ENCODE measurements at regions not wholly inside any gene's neighbourhood (a gene's known extent, or its start where the extent isn't known, plus 50 kb on each side); places are given as distances from the start of the nearest gene placed in this dataset.

DNA sequence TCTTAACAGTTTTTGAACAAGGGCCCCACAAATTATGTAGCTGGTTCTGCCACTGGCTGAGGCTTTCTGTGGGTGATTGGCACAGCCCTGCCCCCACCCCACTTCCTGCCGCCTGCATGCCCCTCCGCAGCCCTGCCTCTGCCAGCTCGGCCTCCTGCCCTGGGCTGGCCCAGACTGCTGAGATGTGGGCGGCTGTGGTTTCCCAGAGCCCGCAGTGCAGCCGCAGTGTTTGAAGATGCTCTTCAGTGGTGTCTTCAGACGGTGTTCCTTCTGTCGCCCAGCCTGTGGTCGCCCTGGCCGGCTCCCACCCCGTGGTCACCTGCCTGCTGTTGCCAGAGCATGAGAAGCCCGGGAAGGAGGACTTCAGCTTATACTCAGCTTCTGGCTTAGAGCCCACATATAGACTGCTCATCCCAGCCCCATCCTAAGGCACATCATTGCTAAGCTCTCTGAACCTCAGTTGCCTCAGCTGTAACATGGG is 154.3 kb downstream of the VEGFA start:
- H3K4me1 ChIP-seq (ENCODE audit: control insufficient read depth, extremely low read depth, insufficient read depth, low read length), result peaks cover 2% of the 10 kb centered on the region
- no peaks in the 10 kb centered on the region for H3K9me1 ChIP-seq (replicated peaks; ENCODE audit: control insufficient read depth, extremely low read depth, insufficient read depth, low read length)
- H3K9me3 ChIP-seq (replicated peaks; ENCODE audit: control insufficient read depth, insufficient read depth, low read length), result no peaks in the 10 kb centered on the region
- no peak for DNase-seq (ENCODE audit: low read depth, low spot score)
- ChIA-PET POLR2A (no interaction called here), CTCF (interaction anchor here (4.3 kb wide), 1 partner anchor 10 kb away, joined by 20 read pairs; no protein-coding TSS in a partner anchor)
- FAIRE-seq, result no peak
- H3K4me2 ChIP-seq (ENCODE audit: insufficient read depth, low read length), result no peak overlapping the region
- dilution Hi-C loops (cut with MboI; ENCODE audit: extremely low pct_ligation_motif_present, low sequenced_read_pairs), result no loop called here
- H3K27me3 ChIP-seq (ENCODE audit: control insufficient read depth in 2 of 2, insufficient read depth in 2 of 2, low read length in 2 of 2), result no peaks in the 10 kb centered on the region
- no peaks in the 10 kb centered on the region for H4K20me1 ChIP-seq (replicated peaks; ENCODE audit: control insufficient read depth, extremely low read depth, insufficient read depth, low read length)
- H3K36me3 ChIP-seq (ENCODE audit: control insufficient read depth in 2 of 2, extremely low read depth in 1 of 2, insufficient read depth in 2 of 2, low read length in 2 of 2), result no peaks in the 10 kb centered on the region
- intact Hi-C loops (cut with micrococcal nuclease), result no loop called here
- no peak overlapping the region for H3K4me3 ChIP-seq (replicated peaks in 1 of 3; ENCODE audit: insufficient read depth in 1 of 3, low read depth in 1 of 3, low read length in 3 of 3)
- TF ChIP-seq POLR2A (IDR thresholded peaks at IDR 0.05; ENCODE audit: low read depth, low read length) (no peak), FOS (IDR thresholded peaks at IDR 0.05; ENCODE audit: borderline replicate concordance, insufficient read depth, low read length) (no peak), JUN (IDR thresholded peaks at IDR 0.05; ENCODE audit: borderline replicate concordance, insufficient read depth, insufficient read length, low read depth) (no peak), POLR2AphosphoS5 (IDR thresholded peaks at IDR 0.05; ENCODE audit: insufficient read depth, low read depth, low read length) (no peak), MAX (IDR thresholded peaks at IDR 0.05; ENCODE audit: insufficient read depth, insufficient read length) (no peak), EZH2 (IDR thresholded peaks at IDR 0.05; ENCODE audit: borderline replicate concordance, low read depth, low read length, severe bottlenecking) (no peak), GATA2 (IDR thresholded peaks at IDR 0.05; ENCODE audit: insufficient read depth, insufficient read length, low read depth, low read length) (no peak)
- TF ChIP-seq, protein P1, sequence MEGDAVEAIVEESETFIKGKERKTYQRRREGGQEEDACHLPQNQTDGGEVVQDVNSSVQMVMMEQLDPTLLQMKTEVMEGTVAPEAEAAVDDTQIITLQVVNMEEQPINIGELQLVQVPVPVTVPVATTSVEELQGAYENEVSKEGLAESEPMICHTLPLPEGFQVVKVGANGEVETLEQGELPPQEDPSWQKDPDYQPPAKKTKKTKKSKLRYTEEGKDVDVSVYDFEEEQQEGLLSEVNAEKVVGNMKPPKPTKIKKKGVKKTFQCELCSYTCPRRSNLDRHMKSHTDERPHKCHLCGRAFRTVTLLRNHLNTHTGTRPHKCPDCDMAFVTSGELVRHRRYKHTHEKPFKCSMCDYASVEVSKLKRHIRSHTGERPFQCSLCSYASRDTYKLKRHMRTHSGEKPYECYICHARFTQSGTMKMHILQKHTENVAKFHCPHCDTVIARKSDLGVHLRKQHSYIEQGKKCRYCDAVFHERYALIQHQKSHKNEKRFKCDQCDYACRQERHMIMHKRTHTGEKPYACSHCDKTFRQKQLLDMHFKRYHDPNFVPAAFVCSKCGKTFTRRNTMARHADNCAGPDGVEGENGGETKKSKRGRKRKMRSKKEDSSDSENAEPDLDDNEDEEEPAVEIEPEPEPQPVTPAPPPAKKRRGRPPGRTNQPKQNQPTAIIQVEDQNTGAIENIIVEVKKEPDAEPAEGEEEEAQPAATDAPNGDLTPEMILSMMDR (IDR thresholded peaks at IDR 0.05; ENCODE audit: extremely low read depth in 1 of 2, insufficient read depth in 1 of 2, low read depth in 1 of 2, low read length in 2 of 2), result no peak
- no TSS peak for BruUV-seq (replicated peaks)
- no peak overlapping the region for H2AFZ ChIP-seq (ENCODE audit: low read depth, low read length)
- H3K9ac ChIP-seq (replicated peaks; ENCODE audit: extremely low read depth, insufficient read depth, low read length), result no peak overlapping the region
- no peak overlapping the region for H3K27ac ChIP-seq (ENCODE audit: insufficient read depth, low read depth, low read length)
- no peaks in the 10 kb centered on the region for H3K79me2 ChIP-seq (ENCODE audit: control insufficient read depth, insufficient read depth, low read length)

Data from endothelial cell of umbilical vein (primary cell).